HTERT RPE-1 (cell line): ENCODE measurements at regions not wholly inside any gene's neighbourhood (a gene's known extent, or its start where the extent isn't known, plus 50 kb on each side); places are given as distances from the start of the nearest gene placed in this dataset.
"Not testable (repeated sequence)": the region's sequence is repeated elsewhere in the genome, so short reads cannot be mapped to it uniquely, and the experiment has no call there.

ENCODE experiments used
- in situ Hi-C: fragments of 300-500 bp; cut with MboI; formaldehyde crosslinking; loops from 4 replicates; pipeline ENCODE4 v1.14.3; 2020; ENCODE audit warnings: low sequenced_read_pairs

- in situ Hi-C loops = loop anchor here (25.0 kb wide), 1 partner anchor 172 kb away; no protein-coding TSS in a partner anchor
Observed at GRCh38 chr1:60865166-60865565, 217.2 kb upstream of the NFIA start.

GRCh38 chr1:60864722-60865121, 217.6 kb upstream of the NFIA start:
- in situ Hi-C loops = loop anchor here (25.0 kb wide), 1 partner anchor 173 kb away; no protein-coding TSS in a partner anchor

GRCh38 chr1:60863131-60863530, 219.2 kb upstream of the NFIA start:
- in situ Hi-C loops = loop anchor here (25.0 kb wide), 1 partner anchor 174 kb away; no protein-coding TSS in a partner anchor

GRCh38 chr1:60861961-60862567, 220.3 kb upstream of the NFIA start:
- in situ Hi-C loops = loop anchor here (25.0 kb wide), 1 partner anchor 175 kb away; no protein-coding TSS in a partner anchor

- in situ Hi-C loops = loop anchor here (25.0 kb wide), 1 partner anchor 178 kb away; no protein-coding TSS in a partner anchor
Observed at GRCh38 chr1:60859111-60859510, 223.2 kb upstream of the NFIA start.

GRCh38 chr1:60857851-60858250, 224.5 kb upstream of the NFIA start:
- in situ Hi-C loops = loop anchor here (25.0 kb wide), 1 partner anchor 179 kb away; no protein-coding TSS in a partner anchor

- in situ Hi-C loops = loop anchor here (25.0 kb wide), 1 partner anchor 187 kb away; no protein-coding TSS in a partner anchor
Observed at GRCh38 chr1:60850084-60850483, 232.3 kb upstream of the NFIA start.

- in situ Hi-C loops = no loop called here
Observed at GRCh38 chr1:60849401-60849800, 233.0 kb upstream of the NFIA start.

GRCh38 chr1:60848583-60849188, 233.7 kb upstream of the NFIA start:
- in situ Hi-C loops = no loop called here

- in situ Hi-C loops = no loop called here
Observed at GRCh38 chr1:60847855-60848582, 234.3 kb upstream of the NFIA start.

- in situ Hi-C loops = no loop called here
Observed at GRCh38 chr1:60847391-60847790, 235.0 kb upstream of the NFIA start.

- in situ Hi-C loops = not testable (repeated sequence)
Observed at GRCh38 chr1:60845659-60846058, 236.7 kb upstream of the NFIA start.

- in situ Hi-C loops = no loop called here
Observed at GRCh38 chr1:60842304-60842703, 240.1 kb upstream of the NFIA start.

GRCh38 chr1:60841116-60842046, 241.0 kb upstream of the NFIA start:
- in situ Hi-C loops = no loop called here

- in situ Hi-C loops = not testable (repeated sequence)
Observed at GRCh38 chr1:60840476-60840875, 241.9 kb upstream of the NFIA start.

GRCh38 chr1:60835649-60836048, 246.7 kb upstream of the NFIA start:
- in situ Hi-C loops = no loop called here

GRCh38 chr1:60833173-60833572, 249.2 kb upstream of the NFIA start:
- in situ Hi-C loops = no loop called here

GRCh38 chr1:60832367-60832766, 250.0 kb upstream of the NFIA start:
- in situ Hi-C loops = no loop called here

GRCh38 chr1:60831780-60832179, 250.6 kb upstream of the NFIA start:
- in situ Hi-C loops = no loop called here

- in situ Hi-C loops = no loop called here
Observed at GRCh38 chr1:60828944-60829343, 253.4 kb upstream of the NFIA start.
